Testis (tissue), 2 donors: ENCODE measurements at regions not wholly inside any gene's neighbourhood (a gene's known extent, or its start where the extent isn't known, plus 50 kb on each side); places are given as distances from the start of the nearest gene placed in this dataset.

Experiments used
- DNase-seq: peaks from one replicate; pipeline ENCODE4 v3.0.0-alpha.2; 2019
- H3K27ac ChIP-seq, 2 donors: fragments of 200-600 bp; sonication (generic); one replicate each; pipeline ENCODE4 v1.5.1; 2019
- H3K27me3 ChIP-seq: fragments of 200-600 bp; sonication (generic); one replicate; pipeline ENCODE4 v1.5.1; 2019
- H3K36me3 ChIP-seq: fragments of 200-600 bp; sonication (generic); one replicate; pipeline ENCODE4 v1.5.1; 2017; ENCODE audit warnings: low read depth; ENCODE audit errors: missing control alignments
- H3K4me1 ChIP-seq: fragments of 200-600 bp; sonication (generic); one replicate; pipeline ENCODE4 v1.5.1; 2019
- H3K4me3 ChIP-seq, 2 donors: fragments of 200-600 bp; sonication (generic); one replicate each; pipeline ENCODE4 v1.5.1; 2017 to 2019
- H3K9me3 ChIP-seq: fragments of 200-600 bp; sonication (generic); one replicate; pipeline ENCODE4 v1.5.1; 2017
- POLR2A ChIP-seq: fragments of 450-650 bp; IDR thresholded peaks from one replicate; pipeline ENCODE4 v1.6.1; 2017; ENCODE audit warnings: antibody characterized with exemption, mild to moderate bottlenecking, moderate library complexity
- WGBS, 2 donors: methylation state at CpG; one replicate each; pipeline ENCODE4 v1.1.5; 2018; 5-methylcytosine and 5-hydroxymethylcytosine counted together
- intact Hi-C: fragments of 100-400 bp; cut with DNase I; formaldehyde crosslinking; loops from one replicate; pipeline ENCODE4 v1.15.1; 2023; ENCODE audit warnings: low total_unique reads
- TF ChIP-seq, protein P1 (sequence below), 3 experiments: fragments of 450-650 bp in 2 of 3; fragments of 200-600 bp in 1 of 3; sonication (generic) in 1 of 3; IDR thresholded peaks; one replicate each; pipeline ENCODE4 v1.5.1; 2016 to 2019; ENCODE audit warnings: antibody characterized with exemption in 3 of 3, mild to moderate bottlenecking in 2 of 3, moderate library complexity in 1 of 3

DNA sequence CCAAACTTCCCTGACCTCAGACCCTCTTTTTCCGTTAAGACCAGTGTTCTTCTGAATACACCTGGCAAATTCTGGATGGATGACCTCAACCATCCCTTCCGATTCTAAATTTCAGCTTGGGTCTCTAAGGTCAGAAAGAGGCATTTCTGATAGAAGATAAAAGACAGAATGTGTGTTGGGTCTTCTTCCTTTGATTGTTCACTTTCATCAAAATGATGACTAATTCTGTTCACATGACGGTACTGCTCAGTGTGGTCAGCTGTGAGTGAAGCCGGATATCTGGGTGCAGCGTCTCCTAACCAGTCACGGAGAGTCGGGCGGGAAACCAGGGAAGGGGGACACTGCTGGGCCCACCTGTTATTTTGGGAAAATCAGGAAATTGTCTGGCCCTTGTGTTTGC is 151.6 kb upstream of the NAV2 start:
- no peak overlapping the region for H3K27ac ChIP-seq
- no peaks in the 10 kb centered on the region for H3K27me3 ChIP-seq
- intact Hi-C loops, result loop anchor here (5.0 kb wide), 1 partner anchor 181 kb away; no protein-coding TSS in a partner anchor
- no peaks in the 10 kb centered on the region for H3K36me3 ChIP-seq
- no peak for TF ChIP-seq POLR2A
- TF ChIP-seq, protein P1, sequence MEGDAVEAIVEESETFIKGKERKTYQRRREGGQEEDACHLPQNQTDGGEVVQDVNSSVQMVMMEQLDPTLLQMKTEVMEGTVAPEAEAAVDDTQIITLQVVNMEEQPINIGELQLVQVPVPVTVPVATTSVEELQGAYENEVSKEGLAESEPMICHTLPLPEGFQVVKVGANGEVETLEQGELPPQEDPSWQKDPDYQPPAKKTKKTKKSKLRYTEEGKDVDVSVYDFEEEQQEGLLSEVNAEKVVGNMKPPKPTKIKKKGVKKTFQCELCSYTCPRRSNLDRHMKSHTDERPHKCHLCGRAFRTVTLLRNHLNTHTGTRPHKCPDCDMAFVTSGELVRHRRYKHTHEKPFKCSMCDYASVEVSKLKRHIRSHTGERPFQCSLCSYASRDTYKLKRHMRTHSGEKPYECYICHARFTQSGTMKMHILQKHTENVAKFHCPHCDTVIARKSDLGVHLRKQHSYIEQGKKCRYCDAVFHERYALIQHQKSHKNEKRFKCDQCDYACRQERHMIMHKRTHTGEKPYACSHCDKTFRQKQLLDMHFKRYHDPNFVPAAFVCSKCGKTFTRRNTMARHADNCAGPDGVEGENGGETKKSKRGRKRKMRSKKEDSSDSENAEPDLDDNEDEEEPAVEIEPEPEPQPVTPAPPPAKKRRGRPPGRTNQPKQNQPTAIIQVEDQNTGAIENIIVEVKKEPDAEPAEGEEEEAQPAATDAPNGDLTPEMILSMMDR (IDR thresholded peaks at IDR 0.05), result no peak
- no peak overlapping the region for H3K4me3 ChIP-seq
- no peaks in the 10 kb centered on the region for H3K9me3 ChIP-seq
- DNase-seq, result no peak
- WGBS, 2 donors, result 86 to 91% methylated on average over 8 of the region's 8 CpGs
- no peaks in the 10 kb centered on the region for H3K4me1 ChIP-seq

DNA sequence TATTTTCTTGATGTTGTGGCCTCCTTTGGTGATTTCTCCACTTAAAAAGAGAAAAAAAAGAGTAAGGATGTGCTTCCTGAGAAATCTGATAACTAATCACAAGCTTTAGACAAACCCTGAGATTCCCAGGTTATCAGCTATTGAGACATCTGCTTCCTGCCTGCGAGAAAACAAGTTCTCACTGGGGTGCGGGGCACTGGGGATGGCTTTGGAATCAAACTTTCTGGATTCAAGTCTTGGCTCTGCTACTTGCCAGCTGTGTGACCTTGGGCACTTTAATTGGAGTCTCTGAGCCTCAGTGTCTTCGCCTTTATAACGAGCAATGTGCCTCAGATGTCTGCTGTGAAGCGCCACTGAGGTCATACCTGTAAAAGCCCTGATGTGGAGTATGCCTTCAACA is 152.5 kb upstream of the NAV2 start:
- 75 to 80% methylated on average over 5 of the region's 5 CpGs for WGBS, 2 donors

DNA sequence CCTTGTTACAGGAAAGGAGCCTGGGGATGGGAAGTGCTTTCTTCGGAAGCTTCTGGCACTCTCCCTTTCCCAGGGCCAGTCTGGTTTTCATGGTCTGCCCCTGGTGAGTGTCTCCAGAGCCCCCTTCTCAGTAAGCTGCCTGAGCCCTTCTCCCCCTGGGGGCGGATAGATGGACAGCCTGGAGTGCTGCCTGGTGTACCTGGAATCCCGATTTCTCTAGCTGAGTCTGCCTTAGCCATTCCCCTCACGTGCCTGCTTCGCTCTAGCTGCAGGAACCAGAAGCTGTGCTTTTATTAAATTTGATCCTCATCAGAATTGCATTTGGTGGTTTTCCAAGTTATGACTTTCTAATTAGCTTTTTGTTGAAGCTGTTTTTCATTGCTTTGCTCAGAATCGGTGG is 152.9 kb upstream of the NAV2 start:
- intact Hi-C loops, result loop anchor here (5.0 to 10.0 kb wide), 3 partner anchors 183 to 485 kb away; no protein-coding TSS in a partner anchor
- WGBS, 2 donors, result 79 to 85% methylated on average over 6 of the region's 6 CpGs
- TF ChIP-seq POLR2A, result no peak
- TF ChIP-seq, protein P1 (IDR thresholded peaks at IDR 0.05), result no peak
- H3K9me3 ChIP-seq, result no peaks in the 10 kb centered on the region
- H3K36me3 ChIP-seq, result no peaks in the 10 kb centered on the region
- no peaks in the 10 kb centered on the region for H3K4me1 ChIP-seq
- no peaks in the 10 kb centered on the region for H3K27me3 ChIP-seq
- no peak for DNase-seq
- H3K4me3 ChIP-seq, result no peak overlapping the region
- H3K27ac ChIP-seq, result no peak overlapping the region

More for the DNA sequence above, 152.5 kb upstream of the NAV2 start:
- no peak for DNase-seq
- H3K9me3 ChIP-seq, result no peaks in the 10 kb centered on the region
- no peaks in the 10 kb centered on the region for H3K36me3 ChIP-seq
- no peak overlapping the region for H3K27ac ChIP-seq
- H3K4me3 ChIP-seq, result no peak overlapping the region
- TF ChIP-seq, protein P1 (IDR thresholded peaks at IDR 0.05), result no peak
- TF ChIP-seq POLR2A, result no peak
- H3K27me3 ChIP-seq, result no peaks in the 10 kb centered on the region
- intact Hi-C loops, result loop anchor here (5.0 kb wide), 1 partner anchor 182 kb away; no protein-coding TSS in a partner anchor
- no peaks in the 10 kb centered on the region for H3K4me1 ChIP-seq

DNA sequence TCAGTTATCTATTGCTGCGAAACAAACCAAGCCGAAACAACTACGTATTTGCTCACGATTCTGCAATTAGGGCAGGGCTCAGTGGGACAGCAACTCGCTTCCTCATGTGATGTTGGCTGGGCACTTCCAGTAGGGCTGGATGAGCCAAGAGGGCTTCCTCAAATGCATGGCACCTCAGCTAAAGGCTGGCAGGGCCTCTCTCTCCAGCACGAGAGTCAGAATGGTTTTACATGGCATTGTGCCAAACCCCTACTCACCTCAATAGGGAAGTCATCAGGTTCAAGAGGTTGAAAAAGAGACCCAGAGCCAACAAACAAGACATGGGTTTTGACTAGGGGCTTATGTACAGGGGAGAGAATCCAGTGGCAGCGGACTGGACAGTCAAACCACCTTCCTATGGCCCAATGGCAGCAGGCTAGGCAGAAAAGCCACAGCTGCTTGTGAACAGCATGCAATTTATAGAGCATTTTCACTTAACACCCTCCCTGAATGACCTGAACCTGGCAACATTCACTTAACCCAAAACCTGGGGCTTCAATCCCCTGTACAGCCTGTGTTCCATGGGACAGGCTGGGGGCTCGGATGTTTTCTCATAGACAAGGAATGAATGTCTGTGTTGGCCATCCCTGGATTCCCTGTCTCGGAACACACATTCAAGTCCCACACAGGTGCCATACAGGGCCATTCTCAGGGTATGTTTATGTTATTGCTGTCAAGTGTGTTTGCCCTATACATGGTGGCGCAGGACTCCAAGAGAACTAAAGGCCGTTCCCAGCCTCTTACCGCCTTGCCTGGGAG is 154.2 kb upstream of the NAV2 start:
- no peak for DNase-seq
- WGBS, 2 donors, result 93 to 95% methylated on average over 12 of the region's 12 CpGs
- H3K27ac ChIP-seq, result no peak overlapping the region
- H3K36me3 ChIP-seq, result no peaks in the 10 kb centered on the region
- H3K9me3 ChIP-seq, result no peaks in the 10 kb centered on the region
- no peaks in the 10 kb centered on the region for H3K27me3 ChIP-seq
- TF ChIP-seq POLR2A, result no peak
- TF ChIP-seq, protein P1 (IDR thresholded peaks at IDR 0.05), result no peak
- no peak overlapping the region for H3K4me3 ChIP-seq
- intact Hi-C loops, result loop anchor here (10.0 kb wide), 2 partner anchors 244 to 484 kb away; no protein-coding TSS in a partner anchor
- no peaks in the 10 kb centered on the region for H3K4me1 ChIP-seq
